GM18498 (cell line): ENCODE measurements at regions not wholly inside any gene's neighbourhood (a gene's known extent, or its start where the extent isn't known, plus 50 kb on each side); places are given as distances from the start of the nearest gene placed in this dataset.

Source experiments
- ATAC-seq: cut with Tn5 transposase; IDR thresholded peaks from one replicate; pipeline ENCODE4 v1.9.1; 2021; ENCODE audit warnings: mild to moderate bottlenecking, moderate library complexity; ENCODE audit not compliant: unreplicated experiment

- ATAC-seq, result no peak
Observed at GRCh38 chr22:27157666-27158370, 500.4 kb downstream of the MIAT start.

GRCh38 chr22:27159016-27159415 lies 501.6 kb downstream of the MIAT start:
- no peak for ATAC-seq

GRCh38 chr22:27159716-27160295 lies 502.4 kb downstream of the MIAT start:
- no peak for ATAC-seq

GRCh38 chr22:27163162-27164137 lies 506.1 kb downstream of the MIAT start:
- no peak for ATAC-seq

GRCh38 chr22:27164781-27165503 lies 507.6 kb downstream of the MIAT start:
- ATAC-seq, result no peak

GRCh38 chr22:27168681-27169080 lies 511.3 kb downstream of the MIAT start:
- no peak for ATAC-seq

GRCh38 chr22:27170491-27170890 lies 513.1 kb downstream of the MIAT start:
- ATAC-seq, result no peak

- ATAC-seq, result no peak
Observed at GRCh38 chr22:27171212-27171611, 513.8 kb downstream of the MIAT start.

- ATAC-seq, result no peak
Observed at GRCh38 chr22:27173530-27173929, 516.1 kb downstream of the MIAT start.

GRCh38 chr22:27175021-27175838 lies 517.8 kb downstream of the MIAT start:
- no peak for ATAC-seq

- ATAC-seq, result no peak
Observed at GRCh38 chr22:27175974-27176373, 518.6 kb downstream of the MIAT start.

GRCh38 chr22:27179161-27179560 lies 521.8 kb downstream of the MIAT start:
- ATAC-seq, result no peak

- no peak for ATAC-seq
Observed at GRCh38 chr22:27181537-27181936, 524.1 kb downstream of the MIAT start.

GRCh38 chr22:27183474-27183873 lies 526.1 kb downstream of the MIAT start:
- ATAC-seq, result no peak

GRCh38 chr22:27185099-27185709 lies 527.8 kb downstream of the MIAT start:
- no peak for ATAC-seq

- no peak for ATAC-seq
Observed at GRCh38 chr22:27185760-27186302, 528.4 kb downstream of the MIAT start.

GRCh38 chr22:27186643-27187042 lies 529.3 kb downstream of the MIAT start:
- ATAC-seq, result no peak

GRCh38 chr22:27192135-27192829 lies 534.9 kb downstream of the MIAT start:
- no peak for ATAC-seq

- ATAC-seq, result no peak
Observed at GRCh38 chr22:27193215-27193614, 535.8 kb downstream of the MIAT start.
